Upper lobe of left lung (tissue), 4 donors: ENCODE measurements at regions not wholly inside any gene's neighbourhood (a gene's known extent, or its start where the extent isn't known, plus 50 kb on each side); places are given as distances from the start of the nearest gene placed in this dataset.

Source experiments
- CTCF ChIP-seq, 6 experiments: fragments of 450-650 bp in 4 of 6; fragments of 200-600 bp in 2 of 6; sonication (generic) in 2 of 6; IDR thresholded peaks; one replicate each; pipeline ENCODE4 v1.5.1; 2016 to 2019; ENCODE audit warnings: antibody characterized with exemption in 6 of 6
- EP300 ChIP-seq, 4 donors: sonication (generic); formaldehyde crosslinking; IDR thresholded peaks; one replicate each; pipeline ENCODE4 v1.5.1; 2017; ENCODE audit warnings: antibody characterized with exemption in 4 of 4, control low read depth in 2 of 4
- POLR2A ChIP-seq, 4 donors: fragments of 450-650 bp; IDR thresholded peaks; one replicate each; pipeline ENCODE4 v1.5.1; 2016 to 2017; ENCODE audit warnings: antibody characterized with exemption in 4 of 4, mild to moderate bottlenecking in 2 of 4
- POLR2AphosphoS5 ChIP-seq, 2 donors: sonication (generic); formaldehyde crosslinking; IDR thresholded peaks; one replicate each; pipeline ENCODE4 v1.5.1; 2017; ENCODE audit warnings: antibody characterized with exemption in 2 of 2

- TF ChIP-seq CTCF (IDR thresholded peaks at IDR 0.05) (no peak), POLR2A (IDR thresholded peaks at IDR 0.05) (no peak), EP300 (IDR thresholded peaks at IDR 0.05) (no peak), POLR2AphosphoS5 (IDR thresholded peaks at IDR 0.05) (no peak)
These were observed 616.3 kb downstream of the EPHA4 start for GRCh38 chr2:220955776-220956175.
